ENCODE measurements at regions not wholly inside any gene's neighbourhood (a gene's known extent, or its start where the extent isn't known, plus 50 kb on each side); places are given as distances from the start of the nearest gene placed in this dataset.

DNA sequence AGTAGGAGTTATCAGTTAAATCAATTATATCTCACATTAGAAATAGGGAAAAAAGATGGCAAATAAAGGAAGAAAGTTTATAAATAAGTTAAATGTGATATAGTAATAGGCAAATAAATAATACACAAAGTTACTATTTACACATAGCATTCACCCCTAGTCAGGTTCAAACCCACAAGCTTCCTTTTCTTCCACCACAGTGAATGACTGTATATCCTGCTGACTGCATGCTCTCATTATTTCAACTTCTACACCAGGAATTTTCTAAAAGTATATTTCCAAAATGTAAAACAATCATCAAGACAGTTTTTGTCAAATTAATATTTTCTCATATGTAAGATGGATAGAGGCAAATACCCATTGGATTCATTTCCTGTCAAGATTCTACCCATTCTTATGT lies 548.6 kb upstream of the SLITRK5 start:
- TF ChIP-seq FOXM1 (IDR thresholded peaks at IDR 0.05; ENCODE audit: borderline replicate concordance, low read depth) (no peak), TCF12 (IDR thresholded peaks at IDR 0.05; ENCODE audit: low read depth) (no peak), EP300 (IDR thresholded peaks at IDR 0.05; ENCODE audit: borderline replicate concordance) (no peak), TAF1 (IDR thresholded peaks at IDR 0.05; ENCODE audit: low read depth) (no peak), CREB1 (IDR thresholded peaks at IDR 0.05; ENCODE audit: low read depth) (no peak), TEAD4 (IDR thresholded peaks at IDR 0.05) (no peak), NFIC (IDR thresholded peaks at IDR 0.05) (no peak), EGR1 (IDR thresholded peaks at IDR 0.05) (no peak), ZBTB7A (IDR thresholded peaks at IDR 0.05; ENCODE audit: low read depth) (no peak), YY1 (IDR thresholded peaks at IDR 0.05; ENCODE audit: low read depth) (no peak)
- TF ChIP-seq, protein P1, sequence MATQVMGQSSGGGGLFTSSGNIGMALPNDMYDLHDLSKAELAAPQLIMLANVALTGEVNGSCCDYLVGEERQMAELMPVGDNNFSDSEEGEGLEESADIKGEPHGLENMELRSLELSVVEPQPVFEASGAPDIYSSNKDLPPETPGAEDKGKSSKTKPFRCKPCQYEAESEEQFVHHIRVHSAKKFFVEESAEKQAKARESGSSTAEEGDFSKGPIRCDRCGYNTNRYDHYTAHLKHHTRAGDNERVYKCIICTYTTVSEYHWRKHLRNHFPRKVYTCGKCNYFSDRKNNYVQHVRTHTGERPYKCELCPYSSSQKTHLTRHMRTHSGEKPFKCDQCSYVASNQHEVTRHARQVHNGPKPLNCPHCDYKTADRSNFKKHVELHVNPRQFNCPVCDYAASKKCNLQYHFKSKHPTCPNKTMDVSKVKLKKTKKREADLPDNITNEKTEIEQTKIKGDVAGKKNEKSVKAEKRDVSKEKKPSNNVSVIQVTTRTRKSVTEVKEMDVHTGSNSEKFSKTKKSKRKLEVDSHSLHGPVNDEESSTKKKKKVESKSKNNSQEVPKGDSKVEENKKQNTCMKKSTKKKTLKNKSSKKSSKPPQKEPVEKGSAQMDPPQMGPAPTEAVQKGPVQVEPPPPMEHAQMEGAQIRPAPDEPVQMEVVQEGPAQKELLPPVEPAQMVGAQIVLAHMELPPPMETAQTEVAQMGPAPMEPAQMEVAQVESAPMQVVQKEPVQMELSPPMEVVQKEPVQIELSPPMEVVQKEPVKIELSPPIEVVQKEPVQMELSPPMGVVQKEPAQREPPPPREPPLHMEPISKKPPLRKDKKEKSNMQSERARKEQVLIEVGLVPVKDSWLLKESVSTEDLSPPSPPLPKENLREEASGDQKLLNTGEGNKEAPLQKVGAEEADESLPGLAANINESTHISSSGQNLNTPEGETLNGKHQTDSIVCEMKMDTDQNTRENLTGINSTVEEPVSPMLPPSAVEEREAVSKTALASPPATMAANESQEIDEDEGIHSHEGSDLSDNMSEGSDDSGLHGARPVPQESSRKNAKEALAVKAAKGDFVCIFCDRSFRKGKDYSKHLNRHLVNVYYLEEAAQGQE (IDR thresholded peaks at IDR 0.05; ENCODE audit: low read depth) = no peak
- TF ChIP-seq, protein P2, sequence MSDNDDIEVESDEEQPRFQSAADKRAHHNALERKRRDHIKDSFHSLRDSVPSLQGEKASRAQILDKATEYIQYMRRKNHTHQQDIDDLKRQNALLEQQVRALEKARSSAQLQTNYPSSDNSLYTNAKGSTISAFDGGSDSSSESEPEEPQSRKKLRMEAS (IDR thresholded peaks at IDR 0.05) = no peak
- TF ChIP-seq, protein P3, sequence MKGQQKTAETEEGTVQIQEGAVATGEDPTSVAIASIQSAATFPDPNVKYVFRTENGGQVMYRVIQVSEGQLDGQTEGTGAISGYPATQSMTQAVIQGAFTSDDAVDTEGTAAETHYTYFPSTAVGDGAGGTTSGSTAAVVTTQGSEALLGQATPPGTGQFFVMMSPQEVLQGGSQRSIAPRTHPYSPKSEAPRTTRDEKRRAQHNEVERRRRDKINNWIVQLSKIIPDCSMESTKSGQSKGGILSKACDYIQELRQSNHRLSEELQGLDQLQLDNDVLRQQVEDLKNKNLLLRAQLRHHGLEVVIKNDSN (IDR thresholded peaks at IDR 0.05) = no peak

Data from Ishikawa (cell line).